ENCODE measurements at regions not wholly inside any gene's neighbourhood (a gene's known extent, or its start where the extent isn't known, plus 50 kb on each side); places are given as distances from the start of the nearest gene placed in this dataset.

GRCh38 chr16:17628983-17629382 is 158.2 kb upstream of the XYLT1 start:
- POLR2A ChIA-PET = no interaction called here
- Histone ChIP-seq H3K4me3 (ENCODE audit: low read depth, low read length, poor library complexity, severe bottlenecking) (no peak overlapping the region), H3K9me3 (ENCODE audit: low read length) (no peaks in the 10 kb centered on the region), H3K4me1 (ENCODE audit: insufficient read depth, low read length, poor library complexity, severe bottlenecking) (no peaks in the 10 kb centered on the region), H3K4me2 (ENCODE audit: low read length) (no peak overlapping the region), H3K36me3 (ENCODE audit: insufficient read depth, low read length) (no peaks in the 10 kb centered on the region), H2AFZ (ENCODE audit: low read length) (no peak overlapping the region), H3K9me2 (ENCODE audit: insufficient read depth, low read length) (no peaks in the 10 kb centered on the region), H4K20me1 (ENCODE audit: insufficient read depth, low read length) (no peaks in the 10 kb centered on the region), H3K27ac (ENCODE audit: low read depth, low read length, poor library complexity, severe bottlenecking) (no peak overlapping the region), H3K79me2 (ENCODE audit: insufficient read depth, low read depth, low read length) (no peaks in the 10 kb centered on the region)
- CTCF ChIA-PET (ENCODE audit: unreplicated experiment) = no interaction called here
- intact Hi-C loops (cut with micrococcal nuclease; ENCODE audit: unreplicated experiment) = no loop called here
- no peak for DNase-seq (ENCODE audit: low spot score)
- no TSS peak for BruUV-seq (replicated peaks)
- TF ChIP-seq EZH2phosphoT487 (IDR thresholded peaks at IDR 0.05; ENCODE audit: borderline replicate concordance, low read depth, low read length) = no peak
- no peak for TF ChIP-seq CTCF (conservative IDR thresholded peaks at IDR 0.05; ENCODE audit: low read length)

GRCh38 chr16:17622366-17622765 is 151.6 kb upstream of the XYLT1 start:
- intact Hi-C loops (cut with micrococcal nuclease; ENCODE audit: unreplicated experiment) = no loop called here
- no peaks in the 10 kb centered on the region for H3K4me1 ChIP-seq (ENCODE audit: insufficient read depth, low read length, poor library complexity, severe bottlenecking)
- no peaks in the 10 kb centered on the region for H3K9me2 ChIP-seq (ENCODE audit: insufficient read depth, low read length)
- CTCF ChIA-PET (ENCODE audit: unreplicated experiment) = no interaction called here
- no peak overlapping the region for H3K4me3 ChIP-seq (ENCODE audit: low read depth, low read length, poor library complexity, severe bottlenecking)
- no peak overlapping the region for H2AFZ ChIP-seq (ENCODE audit: low read length)
- no peaks in the 10 kb centered on the region for H3K36me3 ChIP-seq (ENCODE audit: insufficient read depth, low read length)
- TF ChIP-seq EZH2phosphoT487 (IDR thresholded peaks at IDR 0.05; ENCODE audit: borderline replicate concordance, low read depth, low read length) = no peak
- TF ChIP-seq CTCF (conservative IDR thresholded peaks at IDR 0.05; ENCODE audit: low read length) = no peak
- no peak for DNase-seq (ENCODE audit: low spot score)
- H3K79me2 ChIP-seq (ENCODE audit: insufficient read depth, low read depth, low read length) = no peaks in the 10 kb centered on the region
- no peak overlapping the region for H3K4me2 ChIP-seq (ENCODE audit: low read length)
- BruUV-seq (replicated peaks) = no TSS peak
- POLR2A ChIA-PET = no interaction called here
- no peaks in the 10 kb centered on the region for H3K9me3 ChIP-seq (ENCODE audit: low read length)
- no peaks in the 10 kb centered on the region for H4K20me1 ChIP-seq (ENCODE audit: insufficient read depth, low read length)
- no peak overlapping the region for H3K27ac ChIP-seq (ENCODE audit: low read depth, low read length, poor library complexity, severe bottlenecking)

- Histone ChIP-seq H3K27ac (ENCODE audit: low read depth, low read length, poor library complexity, severe bottlenecking) (no peak overlapping the region), H2AFZ (ENCODE audit: low read length) (no peak overlapping the region), H3K79me2 (ENCODE audit: insufficient read depth, low read depth, low read length) (no peaks in the 10 kb centered on the region), H3K9me2 (ENCODE audit: insufficient read depth, low read length) (no peaks in the 10 kb centered on the region), H3K4me1 (ENCODE audit: insufficient read depth, low read length, poor library complexity, severe bottlenecking) (no peaks in the 10 kb centered on the region), H3K36me3 (ENCODE audit: insufficient read depth, low read length) (no peaks in the 10 kb centered on the region), H3K4me3 (ENCODE audit: low read depth, low read length, poor library complexity, severe bottlenecking) (no peak overlapping the region), H3K9me3 (ENCODE audit: low read length) (no peaks in the 10 kb centered on the region), H4K20me1 (ENCODE audit: insufficient read depth, low read length) (no peaks in the 10 kb centered on the region), H3K4me2 (ENCODE audit: low read length) (no peak overlapping the region)
- CTCF ChIA-PET (ENCODE audit: unreplicated experiment) = interaction anchor here (0.6 kb wide), 1 partner anchor 310 kb away, joined by 3 read pairs; no protein-coding TSS in a partner anchor
- POLR2A ChIA-PET = no interaction called here
- TF ChIP-seq EZH2phosphoT487 (IDR thresholded peaks at IDR 0.05; ENCODE audit: borderline replicate concordance, low read depth, low read length) (no peak), CTCF (conservative IDR thresholded peaks at IDR 0.05; ENCODE audit: low read length) (no peak)
- no TSS peak for BruUV-seq (replicated peaks)
- DNase-seq (ENCODE audit: low spot score) = no peak
- intact Hi-C loops (cut with micrococcal nuclease; ENCODE audit: unreplicated experiment) = no loop called here
Observed at GRCh38 chr16:17619261-17619660, 148.5 kb upstream of the XYLT1 start.
